ENCODE measurements at regions not wholly inside any gene's neighbourhood (a gene's known extent, or its start where the extent isn't known, plus 50 kb on each side); places are given as distances from the start of the nearest gene placed in this dataset.

GRCh38 chr15:36527235-36528162 lies 51.9 kb upstream of the CDIN1 start:
- DNase-seq (ENCODE audit: low read depth): no peak

GRCh38 chr15:36529296-36530011 lies 50.0 kb upstream of the CDIN1 start:
- DNase-seq (ENCODE audit: low read depth): no peak
